ENCODE measurements at regions not wholly inside any gene's neighbourhood (a gene's known extent, or its start where the extent isn't known, plus 50 kb on each side); places are given as distances from the start of the nearest gene placed in this dataset.
"Not testable (repeated sequence)": the region's sequence is repeated elsewhere in the genome, so short reads cannot be mapped to it uniquely, and the experiment has no call there.

DNA sequence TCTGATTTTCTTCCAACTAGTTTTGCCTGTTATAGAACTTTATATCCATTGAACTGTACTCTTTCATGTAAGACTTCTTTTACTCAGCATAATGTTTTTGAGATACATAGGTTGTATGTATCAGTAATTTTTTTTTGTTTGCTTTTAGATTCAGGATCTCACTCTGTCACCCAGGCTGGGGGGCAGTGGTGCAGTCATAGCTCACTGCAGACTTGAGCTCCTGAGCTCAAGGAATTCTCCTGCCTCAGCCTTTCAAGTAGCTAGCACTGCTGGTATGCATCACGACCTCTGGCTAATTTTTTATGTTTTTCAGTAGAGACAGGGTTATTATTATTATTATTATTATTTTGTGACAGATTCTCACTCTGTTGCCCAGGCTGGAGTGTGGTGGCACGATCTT is 65.0 kb upstream of the DDHD1 start:
- H3K27ac ChIP-seq (ENCODE audit: low read depth, low read length) = no peak overlapping the region
- no peak overlapping the region for H3K9ac ChIP-seq (ENCODE audit: extremely low read depth, low read length, poor library complexity, severe bottlenecking)
- H3K4me3 ChIP-seq (ENCODE audit: low read length) = peak overlapping the region; percentile 84
- WGBS, 2 experiments (ENCODE audit: insufficient coverage in 1 of 2, insufficient read length in 1 of 2) = 89 to 100% methylated on average over 1 of the region's 2 CpGs
- no peaks in the 10 kb centered on the region for H3K27me3 ChIP-seq (ENCODE audit: control insufficient read depth, insufficient read depth, low read length, poor library complexity, severe bottlenecking)
- peaks cover 5% of the 10 kb centered on the region for H3K4me1 Mint-ChIP-seq
- peak overlapping the region; percentile 72 for H3K4me3 Mint-ChIP-seq
- no peak for DNase-seq
- no peaks in the 10 kb centered on the region for H3K9me3 ChIP-seq (ENCODE audit: control insufficient read depth, low read length)
- TF ChIP-seq, protein P1, sequence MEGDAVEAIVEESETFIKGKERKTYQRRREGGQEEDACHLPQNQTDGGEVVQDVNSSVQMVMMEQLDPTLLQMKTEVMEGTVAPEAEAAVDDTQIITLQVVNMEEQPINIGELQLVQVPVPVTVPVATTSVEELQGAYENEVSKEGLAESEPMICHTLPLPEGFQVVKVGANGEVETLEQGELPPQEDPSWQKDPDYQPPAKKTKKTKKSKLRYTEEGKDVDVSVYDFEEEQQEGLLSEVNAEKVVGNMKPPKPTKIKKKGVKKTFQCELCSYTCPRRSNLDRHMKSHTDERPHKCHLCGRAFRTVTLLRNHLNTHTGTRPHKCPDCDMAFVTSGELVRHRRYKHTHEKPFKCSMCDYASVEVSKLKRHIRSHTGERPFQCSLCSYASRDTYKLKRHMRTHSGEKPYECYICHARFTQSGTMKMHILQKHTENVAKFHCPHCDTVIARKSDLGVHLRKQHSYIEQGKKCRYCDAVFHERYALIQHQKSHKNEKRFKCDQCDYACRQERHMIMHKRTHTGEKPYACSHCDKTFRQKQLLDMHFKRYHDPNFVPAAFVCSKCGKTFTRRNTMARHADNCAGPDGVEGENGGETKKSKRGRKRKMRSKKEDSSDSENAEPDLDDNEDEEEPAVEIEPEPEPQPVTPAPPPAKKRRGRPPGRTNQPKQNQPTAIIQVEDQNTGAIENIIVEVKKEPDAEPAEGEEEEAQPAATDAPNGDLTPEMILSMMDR (conservative IDR thresholded peaks at IDR 0.05) = no peak
- H3K27ac Mint-ChIP-seq = no peak overlapping the region
- H3K36me3 ChIP-seq (ENCODE audit: control insufficient read depth, insufficient read depth, low read length) = no peaks in the 10 kb centered on the region
- H3K4me1 ChIP-seq (ENCODE audit: control insufficient read depth, insufficient read depth, low read length) = no peaks in the 10 kb centered on the region
- H3K27me3 Mint-ChIP-seq (ENCODE audit: insufficient read depth) = no peaks in the 10 kb centered on the region
- H3K36me3 Mint-ChIP-seq (ENCODE audit: low read depth) = no peaks in the 10 kb centered on the region
- peaks cover 10% of the 10 kb centered on the region for H3K9me3 Mint-ChIP-seq

DNA sequence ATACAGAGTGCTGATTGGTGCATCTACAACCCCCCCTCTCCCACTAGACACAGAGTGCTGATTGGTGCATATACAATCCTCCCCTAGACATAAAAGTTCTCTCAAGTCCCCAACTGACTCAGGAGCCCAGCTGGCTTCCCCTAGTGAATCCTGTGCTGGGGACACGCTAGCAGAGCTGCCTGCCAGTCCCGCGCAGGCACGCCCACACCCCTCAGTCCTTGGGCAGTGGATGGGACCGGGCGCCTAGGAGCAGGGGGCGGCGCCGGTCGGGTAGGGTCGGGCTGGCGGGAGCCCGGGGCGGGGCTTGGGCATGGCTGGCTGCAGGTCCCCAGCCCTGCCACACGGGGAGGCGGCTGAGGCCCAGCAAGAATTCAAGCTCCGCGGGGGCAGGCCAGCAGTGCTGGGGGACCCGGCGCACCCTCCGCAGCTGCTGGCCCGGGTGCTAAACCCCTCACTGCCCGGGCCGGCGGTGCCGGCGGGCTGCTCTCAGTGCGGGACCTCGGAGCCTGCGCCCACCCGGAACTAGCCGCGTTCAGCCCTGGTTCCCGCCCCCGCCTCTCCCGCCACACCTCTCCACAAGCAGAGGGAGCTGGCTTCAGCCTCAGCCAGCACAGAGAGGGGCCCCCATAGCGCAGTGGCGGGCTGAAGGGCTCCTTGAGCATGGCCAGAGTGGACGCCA is 64.3 kb upstream of the DDHD1 start:
- H3K9me3 Mint-ChIP-seq = peaks cover 10% of the 10 kb centered on the region

DNA sequence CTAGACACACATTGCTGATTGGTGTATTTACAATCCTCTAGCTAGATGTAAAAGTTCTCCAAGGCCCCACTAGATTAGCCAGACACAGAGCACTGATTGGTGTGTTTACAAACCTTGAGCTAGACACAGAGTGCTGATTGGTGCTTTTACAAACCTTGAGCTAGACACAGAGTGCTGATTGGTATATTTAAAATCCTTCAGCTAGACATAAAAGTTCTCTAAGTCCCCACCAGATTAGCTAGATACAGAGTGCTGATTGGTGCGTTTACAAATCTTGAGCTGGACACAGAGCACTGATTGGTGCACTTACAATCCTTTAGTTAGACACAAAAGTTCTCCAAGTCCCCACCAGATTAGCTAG is 63.8 kb upstream of the DDHD1 start:
- H3K4me1 Mint-ChIP-seq; H3K27ac ChIP-seq (ENCODE audit: low read depth, low read length); H3K27me3 ChIP-seq (ENCODE audit: control insufficient read depth, insufficient read depth, low read length, poor library complexity, severe bottlenecking); H3K9ac ChIP-seq (ENCODE audit: extremely low read depth, low read length, poor library complexity, severe bottlenecking); H3K36me3 ChIP-seq (ENCODE audit: control insufficient read depth, insufficient read depth, low read length); DNase-seq; H3K9me3 Mint-ChIP-seq; H3K9me3 ChIP-seq (ENCODE audit: control insufficient read depth, low read length); H3K27me3 Mint-ChIP-seq (ENCODE audit: insufficient read depth); H3K4me1 ChIP-seq (ENCODE audit: control insufficient read depth, insufficient read depth, low read length); H3K36me3 Mint-ChIP-seq (ENCODE audit: low read depth): not testable (repeated sequence)
- WGBS, 2 experiments (ENCODE audit: insufficient coverage in 1 of 2, insufficient read length in 1 of 2) = 86 to 93% methylated on average over 1 of the region's 1 CpG
- Mint-ChIP-seq H3K27ac (peak overlapping the region; percentile 80), H3K4me3 (peak overlapping the region; percentile 72)
- peak overlapping the region; percentile 84 for H3K4me3 ChIP-seq (ENCODE audit: low read length)

More for the DNA sequence above, 64.3 kb upstream of the DDHD1 start:
- Histone ChIP-seq H3K27me3 (ENCODE audit: control insufficient read depth, insufficient read depth, low read length, poor library complexity, severe bottlenecking) (no peaks in the 10 kb centered on the region), H3K9me3 (ENCODE audit: control insufficient read depth, low read length) (no peaks in the 10 kb centered on the region), H3K4me3 (ENCODE audit: low read length) (peak overlapping the region; percentile 84), H3K36me3 (ENCODE audit: control insufficient read depth, insufficient read depth, low read length) (no peaks in the 10 kb centered on the region), H3K4me1 (ENCODE audit: control insufficient read depth, insufficient read depth, low read length) (no peaks in the 10 kb centered on the region), H3K27ac (ENCODE audit: low read depth, low read length) (no peak overlapping the region), H3K9ac (ENCODE audit: extremely low read depth, low read length, poor library complexity, severe bottlenecking) (no peak overlapping the region)
- Mint-ChIP-seq H3K27ac (peak overlapping the region; percentile 80), H3K4me1 (peaks cover 5% of the 10 kb centered on the region), H3K27me3 (ENCODE audit: insufficient read depth) (no peaks in the 10 kb centered on the region), H3K4me3 (peak overlapping the region; percentile 72), H3K36me3 (ENCODE audit: low read depth) (no peaks in the 10 kb centered on the region)
- TF ChIP-seq, protein P1 (conservative IDR thresholded peaks at IDR 0.05) = peak; percentile 82
- peak; percentile 97 for DNase-seq
- WGBS, 2 experiments (ENCODE audit: insufficient coverage in 1 of 2, insufficient read length in 1 of 2) = 0 to 6% methylated on average over 8 to 39 of the region's 39 CpGs

- H3K9me3 ChIP-seq (ENCODE audit: control insufficient read depth, low read length); H3K27me3 ChIP-seq (ENCODE audit: control insufficient read depth, insufficient read depth, low read length, poor library complexity, severe bottlenecking); H3K27ac ChIP-seq (ENCODE audit: low read depth, low read length); DNase-seq; H3K36me3 Mint-ChIP-seq (ENCODE audit: low read depth); H3K27me3 Mint-ChIP-seq (ENCODE audit: insufficient read depth); H3K4me1 Mint-ChIP-seq; H3K9me3 Mint-ChIP-seq; H3K36me3 ChIP-seq (ENCODE audit: control insufficient read depth, insufficient read depth, low read length); H3K4me1 ChIP-seq (ENCODE audit: control insufficient read depth, insufficient read depth, low read length); H3K27ac Mint-ChIP-seq; H3K9ac ChIP-seq (ENCODE audit: extremely low read depth, low read length, poor library complexity, severe bottlenecking); H3K4me3 Mint-ChIP-seq; H3K4me3 ChIP-seq (ENCODE audit: low read length): not testable (repeated sequence)
- WGBS, 2 experiments (ENCODE audit: insufficient coverage in 1 of 2, insufficient read length in 1 of 2) = 88 to 95% methylated on average over 9 to 11 of the region's 11 CpGs
Measured at GRCh38 chr14:53216478-53216877, 63.4 kb upstream of the DDHD1 start.
